GM23248 (cell line): ENCODE measurements at regions not wholly inside any gene's neighbourhood (a gene's known extent, or its start where the extent isn't known, plus 50 kb on each side); places are given as distances from the start of the nearest gene placed in this dataset.

Experiments used
- EZH2 ChIP-seq: fragments of 200-600 bp; sonication (generic); IDR thresholded peaks from 2 replicates; pipeline ENCODE4 v1.6.1; 2018; ENCODE audit warnings: antibody characterized with exemption, mild to moderate bottlenecking; ENCODE audit not compliant: insufficient read depth, poor library complexity, severe bottlenecking
- EZH2phosphoT487 ChIP-seq: fragments of 200-600 bp; sonication (generic); IDR thresholded peaks from 2 replicates; pipeline ENCODE4 v1.6.1; 2018; ENCODE audit warnings: antibody characterized with exemption, moderate library complexity, mild to moderate bottlenecking, low read depth; ENCODE audit not compliant: insufficient read depth

- TF ChIP-seq EZH2 (no peak), EZH2phosphoT487 (no peak)
Observed at GRCh38 chr5:82512025-82512424, 233.9 kb upstream of the RPS23 start.
